ENCODE measurements at regions not wholly inside any gene's neighbourhood (a gene's known extent, or its start where the extent isn't known, plus 50 kb on each side); places are given as distances from the start of the nearest gene placed in this dataset.

GRCh38 chr4:162727766-162728165 lies 438.9 kb downstream of the NAF1 start:
- H3K4me3 ChIP-seq (ENCODE audit: low read length), result no peak overlapping the region
- H3K9me3 ChIP-seq (ENCODE audit: control insufficient read depth, low read depth, low read length), result no peaks in the 10 kb centered on the region
- H3K27me3 ChIP-seq (ENCODE audit: control insufficient read depth, insufficient read depth, low read length), result no peaks in the 10 kb centered on the region
- H3K4me1 ChIP-seq (ENCODE audit: control insufficient read depth, low read depth, low read length), result no peaks in the 10 kb centered on the region
- no peak overlapping the region for H3K9ac ChIP-seq (ENCODE audit: low read length)
- no peaks in the 10 kb centered on the region for H3K36me3 ChIP-seq (ENCODE audit: control insufficient read depth, low read depth, low read length)
- no peak overlapping the region for H3K27ac ChIP-seq (ENCODE audit: low read length)

DNA sequence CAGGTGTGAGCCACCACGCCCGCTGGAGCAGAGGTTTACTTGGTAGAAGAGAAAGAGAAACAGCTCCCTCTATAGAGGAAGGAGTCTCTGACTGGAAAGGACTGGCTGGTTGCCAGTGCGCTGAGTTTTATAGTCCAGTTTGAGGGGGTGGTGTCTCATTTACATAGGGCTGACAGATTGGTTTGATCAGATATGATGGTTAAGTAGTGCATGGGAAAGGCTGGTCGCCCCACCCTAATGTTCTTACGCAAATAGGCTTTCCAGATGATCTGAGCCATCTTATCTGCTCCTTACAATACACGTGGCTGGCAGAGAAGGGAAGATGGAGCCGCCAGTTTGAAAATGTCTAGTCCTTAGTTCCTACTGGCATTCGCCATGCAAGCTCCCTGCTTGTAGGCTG lies 439.5 kb downstream of the NAF1 start:
- no peaks in the 10 kb centered on the region for H3K4me1 ChIP-seq (ENCODE audit: control insufficient read depth, low read depth, low read length)
- no peaks in the 10 kb centered on the region for H3K27me3 ChIP-seq (ENCODE audit: control insufficient read depth, insufficient read depth, low read length)
- H3K9me3 ChIP-seq (ENCODE audit: control insufficient read depth, low read depth, low read length), result no peaks in the 10 kb centered on the region
- no peaks in the 10 kb centered on the region for H3K36me3 ChIP-seq (ENCODE audit: control insufficient read depth, low read depth, low read length)
- no peak overlapping the region for H3K27ac ChIP-seq (ENCODE audit: low read length)
- H3K4me3 ChIP-seq (ENCODE audit: low read length), result no peak overlapping the region
- no peak overlapping the region for H3K9ac ChIP-seq (ENCODE audit: low read length)

DNA sequence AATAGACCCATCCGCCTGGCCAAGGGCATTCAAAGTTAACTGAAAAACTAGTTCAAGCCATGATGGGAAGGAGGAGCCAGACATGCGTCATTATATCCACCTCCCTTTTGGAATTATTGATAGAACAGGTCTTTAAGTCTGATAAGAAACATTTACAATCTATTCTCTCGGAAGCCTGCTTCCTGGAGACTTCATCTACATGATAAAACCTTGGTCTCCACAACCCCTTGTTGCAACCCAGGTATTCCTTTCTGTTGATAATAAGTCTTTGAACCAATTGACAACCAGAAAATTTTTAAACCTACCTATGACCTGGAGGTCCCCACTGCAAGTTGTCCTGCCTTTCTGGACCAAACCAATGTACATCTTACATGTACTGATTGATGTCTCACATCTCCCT lies 451.3 kb downstream of the NAF1 start:
- no peaks in the 10 kb centered on the region for H3K36me3 ChIP-seq (ENCODE audit: control insufficient read depth, low read depth, low read length)
- no peak overlapping the region for H3K9ac ChIP-seq (ENCODE audit: low read length)
- H3K4me1 ChIP-seq (ENCODE audit: control insufficient read depth, low read depth, low read length), result no peaks in the 10 kb centered on the region
- H3K27ac ChIP-seq (ENCODE audit: low read length), result no peak overlapping the region
- H3K9me3 ChIP-seq (ENCODE audit: control insufficient read depth, low read depth, low read length), result no peaks in the 10 kb centered on the region
- no peaks in the 10 kb centered on the region for H3K27me3 ChIP-seq (ENCODE audit: control insufficient read depth, insufficient read depth, low read length)
- H3K4me3 ChIP-seq (ENCODE audit: low read length), result no peak overlapping the region

DNA sequence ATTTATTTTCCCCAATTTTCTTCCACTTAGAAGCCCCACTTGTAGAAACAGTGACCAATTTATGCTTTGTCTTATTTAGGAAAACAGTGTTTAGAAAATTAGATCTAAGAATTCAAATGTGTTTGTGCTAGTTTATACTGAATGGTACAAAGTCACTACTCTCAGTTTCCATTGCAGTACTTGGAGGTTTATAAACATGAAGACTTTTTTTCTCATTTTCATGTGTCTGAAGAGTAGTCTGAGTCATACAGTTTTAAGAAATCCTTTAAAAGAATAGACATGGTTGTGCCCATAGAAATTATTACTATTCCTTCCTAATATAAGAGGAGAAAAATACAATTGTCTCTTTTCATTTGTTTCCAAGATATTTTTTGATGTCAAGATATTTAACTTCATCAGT lies 458.7 kb downstream of the NAF1 start:
- Histone ChIP-seq H3K27ac (ENCODE audit: low read length) (no peak overlapping the region), H3K36me3 (ENCODE audit: control insufficient read depth, low read depth, low read length) (no peaks in the 10 kb centered on the region), H3K9ac (ENCODE audit: low read length) (no peak overlapping the region), H3K4me1 (ENCODE audit: control insufficient read depth, low read depth, low read length) (no peaks in the 10 kb centered on the region), H3K4me3 (ENCODE audit: low read length) (no peak overlapping the region), H3K9me3 (ENCODE audit: control insufficient read depth, low read depth, low read length) (no peaks in the 10 kb centered on the region), H3K27me3 (ENCODE audit: control insufficient read depth, insufficient read depth, low read length) (no peaks in the 10 kb centered on the region)

DNA sequence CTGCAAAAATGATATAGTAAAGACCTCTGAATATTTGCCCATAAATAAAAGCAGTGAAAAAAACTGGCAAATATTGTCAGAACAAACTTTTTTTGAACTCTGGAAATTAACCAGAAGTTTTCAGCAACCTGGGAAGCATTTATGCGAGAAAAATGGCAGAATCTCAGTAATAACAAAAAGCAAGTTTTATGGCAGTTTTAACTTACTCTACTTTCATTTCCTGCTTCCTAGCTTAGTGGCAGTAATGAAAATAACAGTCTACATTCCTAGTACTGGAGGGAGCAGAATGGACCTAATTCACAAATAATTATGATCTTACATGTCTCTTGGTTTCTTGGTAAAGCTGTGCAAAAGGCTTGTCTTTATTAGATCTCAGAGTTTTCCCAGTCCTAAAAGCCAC lies 460.1 kb downstream of the NAF1 start:
- no peaks in the 10 kb centered on the region for H3K27me3 ChIP-seq (ENCODE audit: control insufficient read depth, insufficient read depth, low read length)
- no peaks in the 10 kb centered on the region for H3K4me1 ChIP-seq (ENCODE audit: control insufficient read depth, low read depth, low read length)
- no peak overlapping the region for H3K9ac ChIP-seq (ENCODE audit: low read length)
- H3K36me3 ChIP-seq (ENCODE audit: control insufficient read depth, low read depth, low read length), result no peaks in the 10 kb centered on the region
- no peak overlapping the region for H3K4me3 ChIP-seq (ENCODE audit: low read length)
- H3K27ac ChIP-seq (ENCODE audit: low read length), result no peak overlapping the region
- no peaks in the 10 kb centered on the region for H3K9me3 ChIP-seq (ENCODE audit: control insufficient read depth, low read depth, low read length)

- no peak overlapping the region for H3K9ac ChIP-seq (ENCODE audit: low read length)
- no peaks in the 10 kb centered on the region for H3K36me3 ChIP-seq (ENCODE audit: control insufficient read depth, low read depth, low read length)
- no peak overlapping the region for H3K27ac ChIP-seq (ENCODE audit: low read length)
- no peaks in the 10 kb centered on the region for H3K4me1 ChIP-seq (ENCODE audit: control insufficient read depth, low read depth, low read length)
- no peaks in the 10 kb centered on the region for H3K27me3 ChIP-seq (ENCODE audit: control insufficient read depth, insufficient read depth, low read length)
- no peaks in the 10 kb centered on the region for H3K9me3 ChIP-seq (ENCODE audit: control insufficient read depth, low read depth, low read length)
- H3K4me3 ChIP-seq (ENCODE audit: low read length), result no peak overlapping the region
Observed at GRCh38 chr4:162706051-162706450, 460.6 kb downstream of the NAF1 start.

GRCh38 chr4:162705130-162705803 lies 461.4 kb downstream of the NAF1 start:
- H3K9me3 ChIP-seq (ENCODE audit: control insufficient read depth, low read depth, low read length), result no peaks in the 10 kb centered on the region
- H3K4me1 ChIP-seq (ENCODE audit: control insufficient read depth, low read depth, low read length), result no peaks in the 10 kb centered on the region
- no peaks in the 10 kb centered on the region for H3K36me3 ChIP-seq (ENCODE audit: control insufficient read depth, low read depth, low read length)
- no peak overlapping the region for H3K4me3 ChIP-seq (ENCODE audit: low read length)
- H3K9ac ChIP-seq (ENCODE audit: low read length), result no peak overlapping the region
- H3K27me3 ChIP-seq (ENCODE audit: control insufficient read depth, insufficient read depth, low read length), result no peaks in the 10 kb centered on the region
- H3K27ac ChIP-seq (ENCODE audit: low read length), result no peak overlapping the region

- no peaks in the 10 kb centered on the region for H3K4me1 ChIP-seq (ENCODE audit: control insufficient read depth, low read depth, low read length)
- no peak overlapping the region for H3K9ac ChIP-seq (ENCODE audit: low read length)
- no peaks in the 10 kb centered on the region for H3K27me3 ChIP-seq (ENCODE audit: control insufficient read depth, insufficient read depth, low read length)
- no peaks in the 10 kb centered on the region for H3K9me3 ChIP-seq (ENCODE audit: control insufficient read depth, low read depth, low read length)
- H3K4me3 ChIP-seq (ENCODE audit: low read length), result no peak overlapping the region
- H3K27ac ChIP-seq (ENCODE audit: low read length), result no peak overlapping the region
- no peaks in the 10 kb centered on the region for H3K36me3 ChIP-seq (ENCODE audit: control insufficient read depth, low read depth, low read length)
Observed at GRCh38 chr4:162700815-162701361, 465.8 kb downstream of the NAF1 start.

GRCh38 chr4:162700358-162700757 lies 466.3 kb downstream of the NAF1 start:
- H3K9me3 ChIP-seq (ENCODE audit: control insufficient read depth, low read depth, low read length), result no peaks in the 10 kb centered on the region
- H3K4me3 ChIP-seq (ENCODE audit: low read length), result no peak overlapping the region
- H3K9ac ChIP-seq (ENCODE audit: low read length), result no peak overlapping the region
- H3K27ac ChIP-seq (ENCODE audit: low read length), result no peak overlapping the region
- no peaks in the 10 kb centered on the region for H3K36me3 ChIP-seq (ENCODE audit: control insufficient read depth, low read depth, low read length)
- no peaks in the 10 kb centered on the region for H3K4me1 ChIP-seq (ENCODE audit: control insufficient read depth, low read depth, low read length)
- no peaks in the 10 kb centered on the region for H3K27me3 ChIP-seq (ENCODE audit: control insufficient read depth, insufficient read depth, low read length)

GRCh38 chr4:162699629-162700028 lies 467.1 kb downstream of the NAF1 start:
- Histone ChIP-seq H3K27me3 (ENCODE audit: control insufficient read depth, insufficient read depth, low read length) (no peaks in the 10 kb centered on the region), H3K4me3 (ENCODE audit: low read length) (no peak overlapping the region), H3K27ac (ENCODE audit: low read length) (no peak overlapping the region), H3K9ac (ENCODE audit: low read length) (no peak overlapping the region), H3K4me1 (ENCODE audit: control insufficient read depth, low read depth, low read length) (no peaks in the 10 kb centered on the region), H3K36me3 (ENCODE audit: control insufficient read depth, low read depth, low read length) (no peaks in the 10 kb centered on the region), H3K9me3 (ENCODE audit: control insufficient read depth, low read depth, low read length) (no peaks in the 10 kb centered on the region)

DNA sequence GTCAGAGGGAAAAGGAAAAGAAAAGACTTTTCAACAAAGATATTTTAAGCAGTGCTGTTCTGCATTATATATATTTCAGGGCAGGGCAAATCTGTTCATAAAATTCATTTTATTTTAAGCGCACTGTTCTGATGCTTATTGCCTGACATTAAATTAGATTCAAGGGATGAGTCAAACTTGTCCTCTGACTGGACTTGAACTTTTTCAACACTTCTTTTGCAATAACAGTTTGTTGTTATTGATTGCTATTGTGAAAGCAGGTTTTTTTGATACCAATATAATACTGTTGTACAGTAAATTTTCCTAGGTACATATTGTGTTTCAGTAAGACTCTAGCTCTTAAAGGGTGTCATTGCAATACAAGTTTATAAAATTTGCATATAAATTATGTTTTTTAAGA lies 481.3 kb downstream of the NAF1 start:
- H3K4me3 ChIP-seq (ENCODE audit: low read length), result no peak overlapping the region
- H3K9me3 ChIP-seq (ENCODE audit: control insufficient read depth, low read depth, low read length), result no peaks in the 10 kb centered on the region
- no peak overlapping the region for H3K9ac ChIP-seq (ENCODE audit: low read length)
- H3K27ac ChIP-seq (ENCODE audit: low read length), result no peak overlapping the region
- H3K36me3 ChIP-seq (ENCODE audit: control insufficient read depth, low read depth, low read length), result no peaks in the 10 kb centered on the region
- H3K4me1 ChIP-seq (ENCODE audit: control insufficient read depth, low read depth, low read length), result no peaks in the 10 kb centered on the region
- H3K27me3 ChIP-seq (ENCODE audit: control insufficient read depth, insufficient read depth, low read length), result no peaks in the 10 kb centered on the region

GRCh38 chr4:162684998-162685397 lies 481.7 kb downstream of the NAF1 start:
- H3K4me1 ChIP-seq (ENCODE audit: control insufficient read depth, low read depth, low read length), result no peaks in the 10 kb centered on the region
- H3K27ac ChIP-seq (ENCODE audit: low read length), result no peak overlapping the region
- H3K9ac ChIP-seq (ENCODE audit: low read length), result no peak overlapping the region

More at GRCh38 chr4:162684998-162685397, 481.7 kb downstream of the NAF1 start:
- Histone ChIP-seq H3K4me3 (ENCODE audit: low read length) (no peak overlapping the region), H3K36me3 (ENCODE audit: control insufficient read depth, low read depth, low read length) (no peaks in the 10 kb centered on the region), H3K9me3 (ENCODE audit: control insufficient read depth, low read depth, low read length) (no peaks in the 10 kb centered on the region), H3K27me3 (ENCODE audit: control insufficient read depth, insufficient read depth, low read length) (no peaks in the 10 kb centered on the region)

Measured in iPS-18a (cell line).